Lower lobe of right lung (tissue), 2 donors: ENCODE measurements at regions not wholly inside any gene's neighbourhood (a gene's known extent, or its start where the extent isn't known, plus 50 kb on each side); places are given as distances from the start of the nearest gene placed in this dataset.
A peak's percentile ranks its signal among the peaks of the same experiment; 100 is the strongest.
"Not testable (repeated sequence)": the region's sequence is repeated elsewhere in the genome, so short reads cannot be mapped to it uniquely, and the experiment has no call there.

ENCODE experiments used
- ATAC-seq, 2 donors: fragments of 200-7000 bp; cut with Tn5 transposase; one replicate each; pipeline ENCODE4 v1.9.1; 2020 to 2022; ENCODE audit warnings: mild to moderate bottlenecking in 2 of 2, moderate library complexity in 2 of 2
- DNase-seq: peaks from one replicate; pipeline ENCODE4 v3.0.0-alpha.2; 2020
- H3K27ac ChIP-seq: fragments of 200-600 bp; one replicate; pipeline ENCODE4 v1.8.0; 2022
- H3K27me3 ChIP-seq: fragments of 200-600 bp; one replicate; pipeline ENCODE4 v1.8.0; 2022; ENCODE audit warnings: low read depth
- H3K36me3 ChIP-seq: fragments of 200-600 bp; one replicate; pipeline ENCODE4 v1.8.0; 2022; ENCODE audit warnings: mild to moderate bottlenecking
- H3K4me1 ChIP-seq: fragments of 200-600 bp; one replicate; pipeline ENCODE4 v1.8.0; 2022
- H3K4me3 ChIP-seq: fragments of 200-600 bp; one replicate; pipeline ENCODE4 v1.8.0; 2022; ENCODE audit warnings: mild to moderate bottlenecking
- H3K9me3 ChIP-seq: fragments of 200-600 bp; one replicate; pipeline ENCODE4 v1.8.0; 2022
- CTCF ChIP-seq: fragments of 200-600 bp; IDR thresholded peaks from one replicate; pipeline ENCODE4 v1.8.0; 2022; ENCODE audit warnings: antibody characterized with exemption, mild to moderate bottlenecking
- intact Hi-C: fragments of 100-400 bp; cut with DNase I; formaldehyde crosslinking; loops from one replicate; pipeline ENCODE4 v1.11.0; 2022
- donor health status: DM: no; HTN: yes; CAD: no; lungs with severe emphysema.

- peak; percentile 34 for DNase-seq
- peak; percentile 18 to 53 for ATAC-seq
Measured at GRCh38 chr22:11253000-11253511, 4274.9 kb upstream of the OR11H1 start.

GRCh38 chr22:11270981-11271380, 4257.0 kb upstream of the OR11H1 start:
- DNase-seq, H3K36me3 ChIP-seq, H3K4me1 ChIP-seq, H3K27me3 ChIP-seq, H3K4me3 ChIP-seq, H3K27ac ChIP-seq, intact Hi-C loops, H3K9me3 ChIP-seq, ATAC-seq: not testable (repeated sequence)

More at GRCh38 chr22:11253000-11253511, 4274.9 kb upstream of the OR11H1 start:
- no peaks in the 10 kb centered on the region for H3K27me3 ChIP-seq
- H3K36me3 ChIP-seq = no peaks in the 10 kb centered on the region
- no peak for TF ChIP-seq CTCF
- no peak overlapping the region for H3K4me3 ChIP-seq
- no peaks in the 10 kb centered on the region for H3K4me1 ChIP-seq
- H3K9me3 ChIP-seq = no peaks in the 10 kb centered on the region
- H3K27ac ChIP-seq = no peak overlapping the region
- intact Hi-C loops = no loop called here

GRCh38 chr22:11285116-11285838, 4242.7 kb upstream of the OR11H1 start:
- H3K4me1 ChIP-seq, H3K4me3 ChIP-seq, H3K36me3 ChIP-seq, H3K27ac ChIP-seq, DNase-seq, ATAC-seq, H3K27me3 ChIP-seq, intact Hi-C loops: not testable (repeated sequence)
- peaks cover 12% of the 10 kb centered on the region for H3K9me3 ChIP-seq

GRCh38 chr22:11285839-11286205, 4242.2 kb upstream of the OR11H1 start:
- H3K36me3 ChIP-seq, H3K4me3 ChIP-seq, H3K27me3 ChIP-seq, H3K27ac ChIP-seq, ATAC-seq, DNase-seq, intact Hi-C loops, H3K4me1 ChIP-seq: not testable (repeated sequence)
- peaks cover 18% of the 10 kb centered on the region for H3K9me3 ChIP-seq

GRCh38 chr22:11288246-11289220, 4239.5 kb upstream of the OR11H1 start:
- peaks cover 20% of the 10 kb centered on the region for H3K9me3 ChIP-seq
- H3K4me3 ChIP-seq, ATAC-seq, H3K4me1 ChIP-seq, H3K36me3 ChIP-seq, H3K27me3 ChIP-seq, DNase-seq, intact Hi-C loops, H3K27ac ChIP-seq: not testable (repeated sequence)

- DNase-seq, H3K36me3 ChIP-seq, ATAC-seq, H3K27ac ChIP-seq, H3K27me3 ChIP-seq, H3K4me3 ChIP-seq, intact Hi-C loops, H3K4me1 ChIP-seq: not testable (repeated sequence)
- peaks cover 16% of the 10 kb centered on the region for H3K9me3 ChIP-seq
Measured at GRCh38 chr22:11298126-11298893, 4229.7 kb upstream of the OR11H1 start.

- intact Hi-C loops, H3K36me3 ChIP-seq, ATAC-seq, DNase-seq, H3K27ac ChIP-seq, H3K27me3 ChIP-seq, H3K4me3 ChIP-seq, H3K4me1 ChIP-seq: not testable (repeated sequence)
- peaks cover 28% of the 10 kb centered on the region for H3K9me3 ChIP-seq
Measured at GRCh38 chr22:11302427-11302826, 4225.6 kb upstream of the OR11H1 start.

GRCh38 chr22:11302904-11303303, 4225.1 kb upstream of the OR11H1 start:
- ATAC-seq, intact Hi-C loops, H3K27me3 ChIP-seq, H3K36me3 ChIP-seq, H3K4me3 ChIP-seq, H3K27ac ChIP-seq, H3K4me1 ChIP-seq, DNase-seq: not testable (repeated sequence)
- peaks cover 31% of the 10 kb centered on the region for H3K9me3 ChIP-seq

GRCh38 chr22:11305179-11305578, 4222.8 kb upstream of the OR11H1 start:
- H3K4me3 ChIP-seq, H3K27me3 ChIP-seq, H3K4me1 ChIP-seq, DNase-seq, H3K27ac ChIP-seq, ATAC-seq, H3K36me3 ChIP-seq, intact Hi-C loops: not testable (repeated sequence)
- peaks cover 51% of the 10 kb centered on the region for H3K9me3 ChIP-seq

GRCh38 chr22:11306933-11307518, 4221.0 kb upstream of the OR11H1 start:
- H3K27me3 ChIP-seq, H3K4me1 ChIP-seq, H3K27ac ChIP-seq, ATAC-seq, intact Hi-C loops, DNase-seq, H3K36me3 ChIP-seq, H3K4me3 ChIP-seq: not testable (repeated sequence)
- H3K9me3 ChIP-seq = peaks cover 39% of the 10 kb centered on the region
